OCI-LY7 (cell line): ENCODE measurements at regions not wholly inside any gene's neighbourhood (a gene's known extent, or its start where the extent isn't known, plus 50 kb on each side); places are given as distances from the start of the nearest gene placed in this dataset.

Experiments
- BruUV-seq: library from RNA; stranded (reverse); fragments of 400-500 nt; replicated peaks from 2 replicates; lab custom pipeline; 2021; lab: Mats Ljungman, UMichigan
- CTCF ChIA-PET: fragments of 300-600 bp; sonication (Branson Sonifier 250); formaldehyde crosslinking; loops from one replicate; lab custom pipeline; 2022; ENCODE audit warnings: antibody characterized with exemption; ENCODE audit not compliant: unreplicated experiment; lab: Charles Lee
- POLR2A ChIA-PET: fragments of 300-600 bp; sonication (Branson Sonifier 250); formaldehyde crosslinking; loops from one replicate; lab custom pipeline; 2022; ENCODE audit warnings: antibody characterized with exemption; lab: Charles Lee
- DNase-seq: peaks from one replicate; pipeline ENCODE4 v3.0.0-alpha.2; 2015; ENCODE audit warnings: low spot score
- H2AFZ ChIP-seq: fragments of 200-600 bp; sonication (generic), shearing (Covaris generic); 2 replicates; pipeline ENCODE4 v1.6.1; 2014; ENCODE audit warnings: mild to moderate bottlenecking, antibody characterized with exemption, low read length, moderate library complexity
- H3K27ac ChIP-seq: fragments of 200-600 bp; sonication (generic); 2 replicates; pipeline ENCODE4 v1.5.1; 2014; ENCODE audit warnings: mixed run types, low read depth, mild to moderate bottlenecking, moderate library complexity, low read length, inconsistent platforms; ENCODE audit not compliant: poor library complexity, severe bottlenecking
- H3K36me3 ChIP-seq: fragments of 200-600 bp; sonication (generic); 2 replicates; pipeline ENCODE4 v1.6.1; 2014; ENCODE audit warnings: mild to moderate bottlenecking, antibody characterized with exemption, low read length, moderate library complexity, mixed read lengths; ENCODE audit not compliant: insufficient read depth
- H3K4me1 ChIP-seq: fragments of 200-600 bp; sonication (generic); 2 replicates; pipeline ENCODE4 v1.5.1; 2014; ENCODE audit warnings: mild to moderate bottlenecking, low read length; ENCODE audit not compliant: insufficient read depth, poor library complexity, severe bottlenecking
- H3K4me2 ChIP-seq: fragments of 200-600 bp; sonication (generic); 2 replicates; pipeline ENCODE4 v1.6.1; 2014; ENCODE audit warnings: mild to moderate bottlenecking, low read length
- H3K4me3 ChIP-seq: fragments of 200-600 bp; sonication (generic); 2 replicates; pipeline ENCODE4 v1.5.1; 2014; ENCODE audit warnings: mild to moderate bottlenecking, low read depth, low read length; ENCODE audit not compliant: poor library complexity, severe bottlenecking
- H3K79me2 ChIP-seq: fragments of 200-600 bp; sonication (generic); 2 replicates; pipeline ENCODE4 v1.6.1; 2016; ENCODE audit warnings: low read depth, mild to moderate bottlenecking, low read length, moderate library complexity, mixed read lengths; ENCODE audit not compliant: insufficient read depth
- H3K9me2 ChIP-seq: fragments of 200-600 bp; sonication (generic); 2 replicates; pipeline ENCODE4 v1.6.1; 2016; ENCODE audit warnings: mild to moderate bottlenecking, low read length, mixed read lengths; ENCODE audit not compliant: insufficient read depth
- H3K9me3 ChIP-seq: fragments of 200-600 bp; sonication (generic); 2 replicates; pipeline ENCODE4 v1.6.1; 2014; ENCODE audit warnings: mild to moderate bottlenecking, mixed run types, low read length, mixed read lengths
- H4K20me1 ChIP-seq: fragments of 200-600 bp; sonication (generic); 2 replicates; pipeline ENCODE4 v1.6.1; 2014; ENCODE audit warnings: mild to moderate bottlenecking, antibody characterized with exemption, low read length, moderate library complexity, mixed read lengths; ENCODE audit not compliant: insufficient read depth
- CTCF ChIP-seq: fragments of 200-600 bp; sonication (generic); conservative IDR thresholded peaks from 2 replicates; pipeline ENCODE4 v1.5.1; 2014; ENCODE audit warnings: mild to moderate bottlenecking, antibody characterized with exemption, low read length, moderate library complexity, mixed read lengths
- EZH2phosphoT487 ChIP-seq: fragments of 200-600 bp; sonication (generic); IDR thresholded peaks from 2 replicates; pipeline ENCODE4 v1.6.1; 2018; ENCODE audit warnings: low read depth, borderline replicate concordance, mild to moderate bottlenecking, mixed run types, antibody characterized with exemption, low read length, moderate library complexity, mixed read lengths
- intact Hi-C: fragments of 100-400 bp; cut with micrococcal nuclease; formaldehyde crosslinking; loops from one replicate; pipeline ENCODE4 v1.10.0; 2022; ENCODE audit not compliant: unreplicated experiment

GRCh38 chr6:100257793-100258395, 206.8 kb downstream of the SIM1 start:
- Histone ChIP-seq H2AFZ (no peak overlapping the region), H3K27ac (no peak overlapping the region), H3K4me2 (peak overlapping the region; percentile 26; the same call in 1 of the 2 replicates), H3K9me3 (no peaks in the 10 kb centered on the region), H3K79me2 (no peaks in the 10 kb centered on the region), H3K36me3 (no peaks in the 10 kb centered on the region), H3K4me1 (no peaks in the 10 kb centered on the region), H3K4me3 (no peak overlapping the region), H4K20me1 (no peaks in the 10 kb centered on the region), H3K9me2 (no peaks in the 10 kb centered on the region)
- peak; percentile 49 for TF ChIP-seq CTCF
- no peak for TF ChIP-seq EZH2phosphoT487
- intact Hi-C loops: no loop called here
- ChIA-PET CTCF (no interaction called here), POLR2A (no interaction called here)
- peak; percentile 1 for DNase-seq
- BruUV-seq: no TSS peak

GRCh38 chr6:100255701-100256100, 209.0 kb downstream of the SIM1 start:
- Histone ChIP-seq H3K79me2 (no peaks in the 10 kb centered on the region), H3K9me2 (no peaks in the 10 kb centered on the region), H4K20me1 (no peaks in the 10 kb centered on the region), H3K27ac (no peak overlapping the region), H2AFZ (no peak overlapping the region), H3K4me3 (no peak overlapping the region), H3K4me2 (no peak overlapping the region), H3K9me3 (no peaks in the 10 kb centered on the region), H3K36me3 (no peaks in the 10 kb centered on the region), H3K4me1 (no peaks in the 10 kb centered on the region)
- TF ChIP-seq EZH2phosphoT487 (no peak), CTCF (no peak)
- ChIA-PET CTCF (no interaction called here), POLR2A (no interaction called here)
- intact Hi-C loops: no loop called here
- BruUV-seq: no TSS peak
- no peak for DNase-seq

- no peak overlapping the region for H3K4me2 ChIP-seq
- ChIA-PET CTCF (no interaction called here), POLR2A (interaction anchor here (1.9 kb wide), 1 partner anchor 18 kb away, joined by 8 read pairs; no protein-coding TSS in a partner anchor)
- TF ChIP-seq CTCF (no peak), EZH2phosphoT487 (no peak)
- H3K9me2 ChIP-seq: no peaks in the 10 kb centered on the region
- no peaks in the 10 kb centered on the region for H3K79me2 ChIP-seq
- H4K20me1 ChIP-seq: no peaks in the 10 kb centered on the region
- no TSS peak for BruUV-seq
- no peaks in the 10 kb centered on the region for H3K4me1 ChIP-seq
- intact Hi-C loops: no loop called here
- no peaks in the 10 kb centered on the region for H3K9me3 ChIP-seq
- H2AFZ ChIP-seq: no peak overlapping the region
- no peak overlapping the region for H3K27ac ChIP-seq
- H3K4me3 ChIP-seq: no peak overlapping the region
- DNase-seq: no peak
- no peaks in the 10 kb centered on the region for H3K36me3 ChIP-seq
Measured at GRCh38 chr6:100247123-100247522, 217.6 kb downstream of the SIM1 start.
